H1 (cell line): ENCODE measurements at regions not wholly inside any gene's neighbourhood (a gene's known extent, or its start where the extent isn't known, plus 50 kb on each side); places are given as distances from the start of the nearest gene placed in this dataset.

Source experiments
- CTCF ChIA-PET: fragments of 300-600 bp; sonication (Branson Sonifier 250); formaldehyde crosslinking; loops from one replicate; lab custom pipeline; 2021; ENCODE audit not compliant: partially characterized antibody; lab: Charles Lee
- POLR2A ChIA-PET: fragments of 300-600 bp; sonication (Branson Sonifier 250); formaldehyde crosslinking; loops from one replicate; lab custom pipeline; 2021; ENCODE audit warnings: inconsistent platforms; ENCODE audit not compliant: partially characterized antibody; lab: Charles Lee
- DNase-seq, 2 experiments: peaks; one replicate each; pipeline versions ENCODE4 v3.0.0 to v3.0.0-alpha.2; 2010 to 2022; ENCODE audit warnings: low spot score in 2 of 2, low read depth in 1 of 2, mixed read lengths in 1 of 2
- FAIRE-seq: peaks from 2 replicates; lab custom pipeline; 2011; peaks lifted over from hg19 to GRCh38; lab: Jason Lieb, UNC
- H2AFZ ChIP-seq: 2 replicates; pipeline ENCODE4 v1.8.1; 2012; ENCODE audit warnings: low read length, inconsistent platforms
- H2AK5ac ChIP-seq: 2 replicates; pipeline ENCODE4 v1.6.1; 2013; ENCODE audit warnings: low read depth, low read length
- H2BK120ac ChIP-seq: replicated peaks from 2 replicates; pipeline ENCODE3; 2013; ENCODE audit warnings: low read depth, low read length, inconsistent platforms
- H2BK12ac ChIP-seq: 2 replicates; pipeline ENCODE4 v1.6.1; 2013; ENCODE audit warnings: low read depth, low read length
- H2BK15ac ChIP-seq: 2 replicates; pipeline ENCODE4 v1.6.1; 2013; ENCODE audit warnings: low read length
- H2BK20ac ChIP-seq: 2 replicates; pipeline ENCODE4 v1.6.1; 2013; ENCODE audit warnings: low read length
- H2BK5ac ChIP-seq: 2 replicates; pipeline ENCODE4 v1.6.1; 2013; ENCODE audit warnings: low read depth, low read length
- H3K14ac ChIP-seq: 2 replicates; pipeline ENCODE4 v1.6.1; 2013; ENCODE audit warnings: inconsistent platforms; ENCODE audit not compliant: insufficient read length
- H3K18ac ChIP-seq: 2 replicates; pipeline ENCODE4 v1.6.1; 2013; ENCODE audit warnings: low read length; ENCODE audit errors: extremely low read depth
- H3K23ac ChIP-seq: 2 replicates; pipeline ENCODE4 v1.6.1; 2013; ENCODE audit warnings: inconsistent platforms; ENCODE audit not compliant: insufficient read length
- H3K23me2 ChIP-seq: 2 replicates; pipeline ENCODE4 v1.6.1; 2013; ENCODE audit warnings: low read depth, low read length
- H3K27ac ChIP-seq: 2 replicates; pipeline ENCODE4 v1.6.1; 2011; ENCODE audit warnings: low read depth, low read length, inconsistent platforms
- H3K27me3 ChIP-seq, 4 experiments: replicated peaks in 1 of 4; 1 replicate in 1 of 4; 2 replicates in 3 of 4; pipeline versions ENCODE4 v1.6.1 to v1.8.1; 2011 to 2013; ENCODE audit warnings: low read length in 3 of 4, mild to moderate bottlenecking in 3 of 4, inconsistent platforms in 2 of 4, mixed read lengths in 2 of 4, moderate library complexity in 1 of 4; ENCODE audit not compliant: control insufficient read depth in 3 of 4, insufficient read depth in 3 of 4; ENCODE audit errors: extremely low read depth in 1 of 4
- H3K36me3 ChIP-seq, 4 experiments: 2 replicates each; pipeline versions ENCODE4 v1.6.1 to v1.8.1; 2011 to 2013; ENCODE audit warnings: mild to moderate bottlenecking in 4 of 4, low read length in 3 of 4, moderate library complexity in 2 of 4, control low read depth in 1 of 4, inconsistent platforms in 1 of 4; ENCODE audit not compliant: insufficient read depth in 4 of 4, control insufficient read depth in 2 of 4
- H3K4ac ChIP-seq: replicated peaks from 2 replicates; pipeline ENCODE3; 2013; ENCODE audit warnings: low read length, low read depth, mixed read lengths, inconsistent platforms; ENCODE audit not compliant: insufficient read length
- H3K4me1 ChIP-seq, 4 experiments: replicated peaks in 1 of 4; 1 replicate in 1 of 4; 2 replicates in 3 of 4; pipeline versions ENCODE4 v1.6.1 to v1.8.1; 2011 to 2013; ENCODE audit warnings: low read length in 3 of 4, inconsistent platforms in 2 of 4, mixed read lengths in 1 of 4; ENCODE audit not compliant: insufficient read depth in 4 of 4, control insufficient read depth in 3 of 4
- H3K4me2 ChIP-seq, 2 experiments: 2 replicates each; pipeline versions ENCODE4 v1.6.1 to v1.8.1; 2011 to 2013; ENCODE audit warnings: low read depth in 2 of 2, low read length in 2 of 2, control low read depth in 1 of 2, inconsistent platforms in 1 of 2, mild to moderate bottlenecking in 1 of 2; ENCODE audit not compliant: insufficient read depth in 1 of 2
- H3K4me3 ChIP-seq, 4 experiments: fragments of 200-600, 300-600 bp in 1 of 4; sonication (generic), shearing (Covaris generic), sonication (Bioruptor Twin) in 1 of 4; 2 replicates each; pipeline versions ENCODE4 v1.5.1 to v1.8.1; 2011 to 2016; ENCODE audit warnings: low read length in 4 of 4, low read depth in 3 of 4, control low read depth in 2 of 4, inconsistent platforms in 2 of 4, mild to moderate bottlenecking in 2 of 4, mixed read lengths in 1 of 4, moderate library complexity in 1 of 4; ENCODE audit not compliant: insufficient read depth in 2 of 4; ENCODE audit errors: extremely low read depth in 1 of 4
- H3K56ac ChIP-seq: replicated peaks from 2 replicates; pipeline ENCODE3; 2013; ENCODE audit warnings: low read depth, mild to moderate bottlenecking, mixed read lengths, low read length, inconsistent platforms; ENCODE audit not compliant: insufficient read length
- H3K79me1 ChIP-seq: 2 replicates; pipeline ENCODE4 v1.6.1; 2013; ENCODE audit warnings: low read depth, low read length, control low read depth
- H3K79me2 ChIP-seq, 2 experiments: 2 replicates each; pipeline versions ENCODE4 v1.6.1 to v1.8.1; 2012 to 2013; ENCODE audit warnings: low read length in 2 of 2, mild to moderate bottlenecking in 2 of 2, inconsistent platforms in 1 of 2; ENCODE audit not compliant: insufficient read depth in 2 of 2, control insufficient read depth in 1 of 2
- H3K9ac ChIP-seq, 4 experiments: replicated peaks in 1 of 4; 1 replicate in 1 of 4; 2 replicates in 3 of 4; pipeline versions ENCODE4 v1.6.1 to v1.8.1; 2011 to 2013; ENCODE audit warnings: low read depth in 3 of 4, low read length in 3 of 4, control low read depth in 2 of 4, mild to moderate bottlenecking in 2 of 4, moderate library complexity in 2 of 4, inconsistent platforms in 1 of 4; ENCODE audit errors: extremely low read depth in 1 of 4
- H3K9me3 ChIP-seq, 2 experiments: 2 replicates each; pipeline versions ENCODE4 v1.6.1 to v1.8.1; 2012 to 2013; ENCODE audit warnings: mild to moderate bottlenecking in 2 of 2, moderate library complexity in 2 of 2, control low read depth in 1 of 2, inconsistent platforms in 1 of 2, low read depth in 1 of 2, low read length in 1 of 2, mixed read lengths in 1 of 2; ENCODE audit not compliant: insufficient read depth in 2 of 2
- H4K20me1 ChIP-seq, 2 experiments: replicated peaks in 1 of 2; 2 replicates each; pipeline versions ENCODE3 to v1.8.1; 2011 to 2013; ENCODE audit warnings: inconsistent platforms in 2 of 2, low read length in 2 of 2, mild to moderate bottlenecking in 1 of 2; ENCODE audit not compliant: insufficient read depth in 2 of 2, control insufficient read depth in 1 of 2
- H4K5ac ChIP-seq: 2 replicates; pipeline ENCODE4 v1.6.1; 2013; ENCODE audit warnings: low read length, low read depth, mixed read lengths, inconsistent platforms; ENCODE audit not compliant: insufficient read length
- H4K8ac ChIP-seq: 2 replicates; pipeline ENCODE4 v1.8.0; 2013; ENCODE audit warnings: mild to moderate bottlenecking, moderate library complexity, low read length, inconsistent platforms; ENCODE audit not compliant: insufficient read depth; ENCODE audit errors: extremely low read depth
- H4K91ac ChIP-seq: replicated peaks from 2 replicates; pipeline ENCODE3; 2013; ENCODE audit warnings: low read length, mixed read lengths, inconsistent platforms; ENCODE audit not compliant: insufficient read length
- CBX5 ChIP-seq: fragments of 300-800, 300-1000 bp; sonication (generic); IDR thresholded peaks from 2 replicates; pipeline ENCODE4 v1.7.1; 2016; ENCODE audit warnings: antibody characterized with exemption, low read length, low read depth
- CEBPB ChIP-seq: IDR thresholded peaks from 2 replicates; pipeline ENCODE4 v1.6.1; 2012; ENCODE audit warnings: low read depth, low read length
- CTBP2 ChIP-seq: IDR thresholded peaks from 2 replicates; pipeline ENCODE4 v1.7.0; 2011; ENCODE audit warnings: borderline replicate concordance, mild to moderate bottlenecking, moderate library complexity, mixed read lengths, low read length; ENCODE audit not compliant: insufficient read depth, insufficient read length
- EZH2 ChIP-seq: fragments of 200-600 bp; sonication (generic); IDR thresholded peaks from 2 replicates; pipeline ENCODE4 v1.7.1; 2012; ENCODE audit warnings: low read depth, mild to moderate bottlenecking, moderate library complexity, low read length, inconsistent platforms; ENCODE audit not compliant: severe bottlenecking
- GTF2F1 ChIP-seq: IDR thresholded peaks from 2 replicates; pipeline ENCODE4 v1.6.1; 2012; ENCODE audit warnings: low read depth, low read length, improper control_type of control experiment, borderline replicate concordance
- HDAC2 ChIP-seq, 2 experiments: fragments of 300-600 bp in 1 of 2; sonication (generic) in 1 of 2; IDR thresholded peaks; 2 replicates each; pipeline ENCODE4 v1.6.1; 2011 to 2012; ENCODE audit warnings: low read depth in 2 of 2, low read length in 2 of 2, mild to moderate bottlenecking in 2 of 2, moderate library complexity in 2 of 2, borderline replicate concordance in 1 of 2, inconsistent platforms in 1 of 2
- KDM5A ChIP-seq: fragments of 200-600 bp; IDR thresholded peaks from 2 replicates; pipeline ENCODE4 v1.7.1; 2012; ENCODE audit warnings: mild to moderate bottlenecking, low read length, inconsistent platforms, mixed read lengths
- NANOG ChIP-seq: IDR thresholded peaks from 2 replicates; pipeline ENCODE4 v1.6.1; 2011; ENCODE audit warnings: low read length, low read depth, mild to moderate bottlenecking, inconsistent platforms; ENCODE audit not compliant: insufficient read depth, poor library complexity, severe bottlenecking
- RXRA ChIP-seq: IDR thresholded peaks from 2 replicates; pipeline ENCODE4 v1.6.1; 2011; ENCODE audit warnings: low read depth, mild to moderate bottlenecking, low read length, moderate library complexity; ENCODE audit not compliant: insufficient read depth
- SIRT6 ChIP-seq: IDR thresholded peaks from one replicate; pipeline ENCODE4 v1.7.1; 2012; ENCODE audit warnings: low read length, inconsistent platforms
- SIX5 ChIP-seq: IDR thresholded peaks from 2 replicates; pipeline ENCODE4 v1.6.1; 2011; ENCODE audit warnings: mild to moderate bottlenecking, low read depth, low read length
- SP1 ChIP-seq: IDR thresholded peaks from 2 replicates; pipeline ENCODE4 v1.6.1; 2011; ENCODE audit warnings: low read depth, low read length
- TCF12 ChIP-seq: IDR thresholded peaks from 2 replicates; pipeline ENCODE4 v1.6.1; 2011; ENCODE audit warnings: low read depth, mild to moderate bottlenecking, low read length
- ZNF274 ChIP-seq: IDR thresholded peaks from 2 replicates; pipeline ENCODE4 v1.7.0; 2012; ENCODE audit warnings: low read length, borderline replicate concordance; ENCODE audit errors: extremely low read depth
- WGBS, 2 experiments: shearing (Covaris generic) in 1 of 2; methylation state at CpG; one replicate each; pipeline versions ENCODE4 v1.1.6 to v1.1.7; 2013 to 2015; ENCODE audit warnings: low lambda C conversion rate in 2 of 2, mixed read lengths in 2 of 2, inconsistent platforms in 1 of 2, low coverage in 1 of 2, missing lambda C conversion rate in 1 of 2; ENCODE audit not compliant: insufficient replicate concordance in 2 of 2, insufficient coverage in 1 of 2, insufficient read length in 1 of 2; ENCODE audit errors: extremely low coverage in 1 of 2, missing lambda C conversion rate in 1 of 2; 5-methylcytosine and 5-hydroxymethylcytosine counted together

DNA sequence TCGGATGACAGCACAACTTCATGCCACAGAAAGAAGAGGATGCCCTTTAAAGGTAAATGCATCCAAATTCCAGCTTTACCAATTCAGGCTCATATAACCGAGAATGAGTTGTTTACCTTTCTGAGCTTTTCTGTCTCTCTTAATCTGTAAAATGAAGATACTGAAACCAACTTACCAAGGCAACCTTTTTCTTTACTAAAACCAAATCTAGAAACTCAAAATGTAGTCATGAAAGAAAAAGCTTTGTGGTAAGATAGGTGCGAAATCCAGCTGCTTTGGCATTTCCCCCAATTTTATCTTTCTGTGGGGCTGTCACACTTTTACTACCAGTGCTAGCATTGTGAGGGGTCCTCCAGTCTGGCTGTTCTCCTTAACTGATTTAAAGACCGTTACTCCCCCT lies 240.4 kb downstream of the IKZF2 start:
- Histone ChIP-seq H2BK120ac (no peak overlapping the region), H3K4me1 (peaks cover under 1 to 5% (median 2%) of the 10 kb centered on the region in 4 experiments; a peak in 3 of 7 replicates), H3K4ac (no peak overlapping the region), H2AK5ac (no peak overlapping the region), H3K4me3 (no peak overlapping the region), H3K23ac (no peak overlapping the region), H4K8ac (no peak overlapping the region), H3K18ac (no peak overlapping the region), H3K9me3 (no peaks in the 10 kb centered on the region), H4K5ac (no peak overlapping the region), H2BK15ac (no peak overlapping the region), H3K36me3 (no peaks in the 10 kb centered on the region), H3K56ac (no peak overlapping the region), H3K27me3 (no peaks in the 10 kb centered on the region), H3K4me2 (no peak overlapping the region), H2AFZ (no peak overlapping the region), H3K79me2 (no peaks in the 10 kb centered on the region), H2BK5ac (no peak overlapping the region), H4K91ac (no peak overlapping the region), H2BK12ac (no peak overlapping the region), H2BK20ac (no peak overlapping the region), H3K79me1 (no peaks in the 10 kb centered on the region), H3K9ac (no peak overlapping the region), H3K23me2 (no peaks in the 10 kb centered on the region), H3K14ac (no peak overlapping the region), H3K27ac (no peak overlapping the region), H4K20me1 (no peaks in the 10 kb centered on the region)
- 94% methylated on average over 4 of the region's 4 CpGs; no CpG with 5 or more reads in 1 of the 2 experiments for WGBS, 2 experiments
- no peak for DNase-seq
- ChIA-PET POLR2A (no interaction called here), CTCF (no interaction called here)
- no peak for FAIRE-seq
- TF ChIP-seq CEBPB (no peak), GTF2F1 (no peak), SP1 (no peak), ZNF274 (no peak), KDM5A (no peak), RXRA (no peak), NANOG (no peak), TCF12 (no peak), HDAC2 (IDR thresholded peaks at IDR 0.05; ENCODE audit: borderline replicate concordance in 1 of 2, low read depth in 2 of 2, low read length in 2 of 2) (no peak), EZH2 (no peak), SIRT6 (no peak), CBX5 (no peak), CTBP2 (no peak), SIX5 (no peak)
